Uterus (tissue), 3 donors: ENCODE measurements at regions not wholly inside any gene's neighbourhood (a gene's known extent, or its start where the extent isn't known, plus 50 kb on each side); places are given as distances from the start of the nearest gene placed in this dataset.

Source experiments
- DNase-seq, 2 donors: peaks; one replicate each; pipeline ENCODE4 v3.0.0-alpha.2; 2019 to 2020
- H3K27ac ChIP-seq, 2 donors: fragments of 200-600 bp; sonication (generic); 1 replicate in 1 of 2; 2 replicates in 1 of 2; pipeline ENCODE4 v1.5.1; 2016 to 2018
- H3K27me3 ChIP-seq, 2 donors: fragments of 200-600 bp; sonication (generic); one replicate each; pipeline ENCODE4 v1.5.1; 2018 to 2019; ENCODE audit warnings: control low read depth in 1 of 2
- H3K36me3 ChIP-seq, 2 donors: fragments of 200-600 bp; sonication (generic); one replicate each; pipeline ENCODE4 v1.5.1; 2019; ENCODE audit warnings: control low read depth in 1 of 2
- H3K4me1 ChIP-seq, 2 donors: fragments of 200-600 bp; sonication (generic); one replicate each; pipeline ENCODE4 v1.5.1; 2018 to 2019; ENCODE audit warnings: control low read depth in 1 of 2
- H3K4me3 ChIP-seq, 2 donors: fragments of 200-600 bp; sonication (generic); 1 replicate in 1 of 2; 2 replicates in 1 of 2; pipeline ENCODE4 v1.5.1; 2018 to 2019; ENCODE audit warnings: mild to moderate bottlenecking in 1 of 2
- H3K9me3 ChIP-seq, 2 donors: fragments of 200-600 bp; sonication (generic); one replicate each; pipeline ENCODE4 v1.5.1; 2019; ENCODE audit warnings: control low read depth in 1 of 2
- CTCF ChIP-seq, 4 experiments: fragments of 200-600 bp in 2 of 4; fragments of 450-650 bp in 2 of 4; sonication (generic) in 2 of 4; IDR thresholded peaks; one replicate each; pipeline ENCODE4 v1.5.1; 2016 to 2019; ENCODE audit warnings: antibody characterized with exemption in 4 of 4, mild to moderate bottlenecking in 2 of 4, moderate library complexity in 1 of 4
- POLR2A ChIP-seq, 2 donors: fragments of 450-650 bp; IDR thresholded peaks; one replicate each; pipeline ENCODE4 v1.6.1; 2016; ENCODE audit warnings: antibody characterized with exemption in 2 of 2, mild to moderate bottlenecking in 1 of 2, moderate library complexity in 1 of 2
- intact Hi-C: fragments of 100-400 bp; cut with DNase I; formaldehyde crosslinking; loops from one replicate; pipeline ENCODE4 v1.15.1; 2023; ENCODE audit warnings: low total_unique reads
- donor health status: DM: yes; HTN: yes; CAD: no.

GRCh38 chr1:63099188-63099587 lies 223.2 kb upstream of the FOXD3 start:
- intact Hi-C loops: no loop called here
- DNase-seq: no peak
- no peaks in the 10 kb centered on the region for H3K27me3 ChIP-seq
- H3K27ac ChIP-seq: no peak overlapping the region
- H3K4me3 ChIP-seq: no peak overlapping the region
- no peaks in the 10 kb centered on the region for H3K9me3 ChIP-seq
- no peaks in the 10 kb centered on the region for H3K36me3 ChIP-seq
- no peaks in the 10 kb centered on the region for H3K4me1 ChIP-seq
- no peak for TF ChIP-seq POLR2A (IDR thresholded peaks at IDR 0.05)
- no peak for TF ChIP-seq CTCF (IDR thresholded peaks at IDR 0.05)

- no peaks in the 10 kb centered on the region for H3K36me3 ChIP-seq
- no peak overlapping the region for H3K4me3 ChIP-seq
- intact Hi-C loops: no loop called here
- TF ChIP-seq POLR2A (IDR thresholded peaks at IDR 0.05) (no peak), CTCF (IDR thresholded peaks at IDR 0.05) (no peak)
- no peak overlapping the region for H3K27ac ChIP-seq
- no peaks in the 10 kb centered on the region for H3K27me3 ChIP-seq
- DNase-seq: no peak
- H3K9me3 ChIP-seq: no peaks in the 10 kb centered on the region
- H3K4me1 ChIP-seq: no peaks in the 10 kb centered on the region
Observed at GRCh38 chr1:63101336-63101735, 221.0 kb upstream of the FOXD3 start.

GRCh38 chr1:63103682-63104081 lies 218.7 kb upstream of the FOXD3 start:
- H3K4me1 ChIP-seq: no peaks in the 10 kb centered on the region
- no peaks in the 10 kb centered on the region for H3K9me3 ChIP-seq
- no peak for TF ChIP-seq CTCF (IDR thresholded peaks at IDR 0.05)
- TF ChIP-seq POLR2A (IDR thresholded peaks at IDR 0.05): no peak
- no peak overlapping the region for H3K4me3 ChIP-seq
- no peaks in the 10 kb centered on the region for H3K27me3 ChIP-seq
- no peak overlapping the region for H3K27ac ChIP-seq
- intact Hi-C loops: no loop called here
- DNase-seq: no peak
- no peaks in the 10 kb centered on the region for H3K36me3 ChIP-seq

GRCh38 chr1:63107066-63107465 lies 215.3 kb upstream of the FOXD3 start:
- intact Hi-C loops: no loop called here

GRCh38 chr1:63108206-63108605 lies 214.2 kb upstream of the FOXD3 start:
- DNase-seq: no peak
- Histone ChIP-seq H3K27ac (no peak overlapping the region), H3K27me3 (no peaks in the 10 kb centered on the region), H3K4me1 (no peaks in the 10 kb centered on the region), H3K4me3 (no peak overlapping the region), H3K9me3 (no peaks in the 10 kb centered on the region), H3K36me3 (no peaks in the 10 kb centered on the region)
- intact Hi-C loops: no loop called here
- TF ChIP-seq POLR2A (IDR thresholded peaks at IDR 0.05): no peak
- no peak for TF ChIP-seq CTCF (IDR thresholded peaks at IDR 0.05)

More at GRCh38 chr1:63107066-63107465, 215.3 kb upstream of the FOXD3 start:
- H3K27ac ChIP-seq: no peak overlapping the region
- TF ChIP-seq POLR2A (IDR thresholded peaks at IDR 0.05) (no peak), CTCF (IDR thresholded peaks at IDR 0.05) (no peak)
- H3K27me3 ChIP-seq: no peaks in the 10 kb centered on the region
- H3K4me1 ChIP-seq: no peaks in the 10 kb centered on the region
- no peak overlapping the region for H3K4me3 ChIP-seq
- no peak for DNase-seq
- no peaks in the 10 kb centered on the region for H3K36me3 ChIP-seq
- H3K9me3 ChIP-seq: no peaks in the 10 kb centered on the region
